ENCODE measurements at regions not wholly inside any gene's neighbourhood (a gene's known extent, or its start where the extent isn't known, plus 50 kb on each side); places are given as distances from the start of the nearest gene placed in this dataset.

DNA sequence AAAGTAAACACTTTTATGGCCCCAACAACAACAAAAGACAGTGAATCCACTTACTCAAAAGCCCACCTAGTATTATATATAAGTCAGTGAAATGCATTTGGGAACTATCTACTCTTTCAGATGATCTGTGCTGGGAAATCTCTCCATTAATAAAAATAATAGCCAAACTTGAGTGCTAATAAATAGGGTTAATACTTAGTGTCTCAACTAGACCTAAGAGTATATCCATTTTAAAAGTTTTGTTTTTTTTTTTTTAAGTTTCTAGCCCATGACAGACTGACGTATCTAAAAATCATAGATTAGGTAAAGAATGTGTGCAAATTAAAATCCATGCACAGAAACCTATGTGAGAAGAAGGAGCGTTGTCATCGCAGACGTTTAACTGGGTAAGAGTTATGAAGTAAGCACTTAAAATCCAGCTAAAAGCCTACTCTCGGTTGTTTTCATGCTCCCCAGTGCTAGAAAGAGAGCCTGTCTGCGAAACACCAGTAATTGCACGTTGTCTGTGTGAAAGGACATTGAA is 83.4 kb upstream of the PELI1 start:
- DNase-seq (ENCODE audit: low read depth) = peak; percentile 6
- TF ChIP-seq, protein P1, sequence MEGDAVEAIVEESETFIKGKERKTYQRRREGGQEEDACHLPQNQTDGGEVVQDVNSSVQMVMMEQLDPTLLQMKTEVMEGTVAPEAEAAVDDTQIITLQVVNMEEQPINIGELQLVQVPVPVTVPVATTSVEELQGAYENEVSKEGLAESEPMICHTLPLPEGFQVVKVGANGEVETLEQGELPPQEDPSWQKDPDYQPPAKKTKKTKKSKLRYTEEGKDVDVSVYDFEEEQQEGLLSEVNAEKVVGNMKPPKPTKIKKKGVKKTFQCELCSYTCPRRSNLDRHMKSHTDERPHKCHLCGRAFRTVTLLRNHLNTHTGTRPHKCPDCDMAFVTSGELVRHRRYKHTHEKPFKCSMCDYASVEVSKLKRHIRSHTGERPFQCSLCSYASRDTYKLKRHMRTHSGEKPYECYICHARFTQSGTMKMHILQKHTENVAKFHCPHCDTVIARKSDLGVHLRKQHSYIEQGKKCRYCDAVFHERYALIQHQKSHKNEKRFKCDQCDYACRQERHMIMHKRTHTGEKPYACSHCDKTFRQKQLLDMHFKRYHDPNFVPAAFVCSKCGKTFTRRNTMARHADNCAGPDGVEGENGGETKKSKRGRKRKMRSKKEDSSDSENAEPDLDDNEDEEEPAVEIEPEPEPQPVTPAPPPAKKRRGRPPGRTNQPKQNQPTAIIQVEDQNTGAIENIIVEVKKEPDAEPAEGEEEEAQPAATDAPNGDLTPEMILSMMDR (conservative IDR thresholded peaks at IDR 0.05; ENCODE audit: control insufficient read depth, insufficient read depth, low read depth, low read length) = no peak
- peak overlapping the region; percentile 38 for H3K4me3 ChIP-seq (ENCODE audit: control insufficient read depth, low read depth, low read length)

DNA sequence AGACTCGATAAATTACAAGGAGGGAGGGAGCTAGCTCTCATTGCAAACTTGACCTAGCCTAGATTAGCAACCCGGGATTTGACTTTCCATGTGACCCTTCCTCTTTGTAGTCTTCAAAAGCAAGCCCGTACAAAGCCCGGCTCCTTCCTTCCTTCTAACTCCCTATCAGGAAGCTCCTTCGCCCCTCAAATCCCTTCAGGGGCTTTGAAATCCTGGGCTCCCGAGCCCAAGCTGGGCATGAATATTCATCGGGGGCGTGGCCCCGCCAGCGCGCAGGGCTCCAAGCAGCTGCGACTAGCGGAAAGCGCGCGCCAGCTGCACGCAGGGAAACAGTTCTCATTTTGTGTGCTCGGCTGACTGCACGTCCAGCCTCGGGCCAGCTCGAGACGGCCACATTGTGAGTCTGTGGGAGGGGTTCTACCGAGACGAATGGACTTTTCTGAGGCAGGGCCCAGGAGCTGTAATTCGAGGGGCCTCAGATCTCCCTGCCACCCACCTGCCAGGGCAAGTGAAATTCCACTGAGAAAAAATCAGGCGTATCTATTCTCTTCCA is 84.0 kb upstream of the PELI1 start:
- TF ChIP-seq, protein P1 (conservative IDR thresholded peaks at IDR 0.05; ENCODE audit: control insufficient read depth, insufficient read depth, low read depth, low read length) = no peak
- peak; percentile 49 for DNase-seq (ENCODE audit: low read depth)
- H3K4me3 ChIP-seq (ENCODE audit: control insufficient read depth, low read depth, low read length) = peak overlapping the region; percentile 38

DNA sequence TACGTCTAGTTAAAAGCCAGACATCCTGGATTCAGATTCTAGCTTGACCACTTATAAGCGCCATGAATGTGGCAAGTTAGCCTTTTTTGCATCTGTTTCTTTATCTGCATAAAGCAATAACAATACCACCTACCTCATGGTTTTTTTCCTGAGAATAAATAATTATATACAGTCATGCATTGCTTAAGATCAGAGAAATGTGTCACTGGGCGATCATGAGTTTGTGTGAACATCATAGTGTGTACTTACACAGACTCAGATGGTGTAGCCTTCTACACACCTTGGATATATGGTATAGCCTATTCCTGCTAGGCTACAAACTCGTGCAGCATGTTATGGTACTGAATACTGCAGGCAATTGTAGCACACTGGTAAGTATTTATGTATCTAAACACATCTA is 84.7 kb upstream of the PELI1 start:
- H3K4me3 ChIP-seq (ENCODE audit: control insufficient read depth, low read depth, low read length) = no peak overlapping the region
- TF ChIP-seq, protein P1 (conservative IDR thresholded peaks at IDR 0.05; ENCODE audit: control insufficient read depth, insufficient read depth, low read depth, low read length) = no peak
- no peak for DNase-seq (ENCODE audit: low read depth)

- DNase-seq (ENCODE audit: low read depth) = no peak
- no peak overlapping the region for H3K4me3 ChIP-seq (ENCODE audit: control insufficient read depth, low read depth, low read length)
- TF ChIP-seq, protein P1 (conservative IDR thresholded peaks at IDR 0.05; ENCODE audit: control insufficient read depth, insufficient read depth, low read depth, low read length) = no peak
These were observed 86.3 kb upstream of the PELI1 start for GRCh38 chr2:64230540-64230939.

- no peak for DNase-seq (ENCODE audit: low read depth)
- TF ChIP-seq, protein P1 (conservative IDR thresholded peaks at IDR 0.05; ENCODE audit: control insufficient read depth, insufficient read depth, low read depth, low read length) = no peak
- H3K4me3 ChIP-seq (ENCODE audit: control insufficient read depth, low read depth, low read length) = no peak overlapping the region
These were observed 88.0 kb upstream of the PELI1 start for GRCh38 chr2:64232266-64232665.

DNA sequence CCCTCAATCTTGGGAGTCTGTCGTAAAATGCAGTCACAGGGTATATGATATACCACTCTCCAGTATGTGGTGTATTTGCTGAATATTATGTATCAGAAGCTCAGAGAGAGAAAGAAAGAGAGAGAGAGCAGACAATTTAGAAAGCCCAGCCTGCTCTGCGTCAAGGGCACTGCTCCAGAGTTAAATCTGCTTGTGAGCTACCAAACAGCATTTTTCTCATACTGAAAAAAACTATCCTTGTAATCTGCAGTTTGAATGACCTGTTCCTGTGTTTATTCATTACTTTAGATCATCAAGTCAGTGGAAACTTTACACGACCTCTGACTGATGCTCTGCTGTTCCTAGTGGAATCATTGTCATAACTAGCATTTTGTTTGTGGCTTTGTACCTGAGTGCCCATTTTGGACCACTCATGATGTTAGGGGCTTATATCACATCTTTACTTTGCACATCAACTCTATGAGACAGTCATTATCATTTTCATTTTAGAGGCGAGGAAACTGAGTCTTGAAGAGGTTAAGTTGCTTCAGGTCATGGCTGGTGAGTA is 89.2 kb upstream of the PELI1 start:
- TF ChIP-seq, protein P1 (conservative IDR thresholded peaks at IDR 0.05; ENCODE audit: control insufficient read depth, insufficient read depth, low read depth, low read length) = no peak
- no peak for DNase-seq (ENCODE audit: low read depth)
- no peak overlapping the region for H3K4me3 ChIP-seq (ENCODE audit: control insufficient read depth, low read depth, low read length)
